ENCODE measurements at regions not wholly inside any gene's neighbourhood (a gene's known extent, or its start where the extent isn't known, plus 50 kb on each side); places are given as distances from the start of the nearest gene placed in this dataset.

DNA sequence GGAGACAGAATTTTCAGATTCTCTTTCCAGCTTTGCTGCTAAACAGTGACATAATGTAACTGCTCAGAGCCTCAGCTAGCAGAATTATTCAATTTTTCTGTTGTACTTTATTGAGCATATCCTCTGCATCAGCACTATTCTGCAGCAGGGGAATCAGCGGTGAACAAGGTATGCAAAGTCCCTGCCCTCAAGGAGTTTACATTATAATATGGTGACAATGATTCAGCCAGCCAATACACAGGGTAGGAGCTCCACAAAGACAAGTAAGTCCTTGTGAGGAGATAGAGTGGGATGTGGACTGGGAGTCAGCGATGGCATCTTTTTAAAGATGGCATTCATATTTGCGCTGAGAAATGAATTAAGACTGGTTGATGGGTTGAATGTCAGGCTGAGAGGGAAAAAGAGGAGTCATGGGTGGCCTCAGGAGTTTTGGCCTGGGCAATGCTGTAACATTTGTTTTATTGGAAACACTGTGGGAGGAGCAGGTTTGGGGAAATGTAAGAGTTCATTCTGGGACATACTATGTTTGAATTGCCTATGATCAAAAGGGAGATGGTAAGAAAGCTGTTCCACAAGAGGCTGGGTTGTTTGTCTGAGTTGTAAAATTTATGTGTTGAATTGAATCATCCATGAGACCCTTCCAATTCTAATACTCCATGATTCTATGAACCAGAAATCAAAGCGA is 194.5 kb downstream of the PLK2 start:
- no peak for DNase-seq (ENCODE audit: insufficient read length, low spot score)
- peak; percentile 50 for FAIRE-seq
- no peak for TF ChIP-seq POLR2A (IDR thresholded peaks at IDR 0.05; ENCODE audit: low read depth, low read length)

DNA sequence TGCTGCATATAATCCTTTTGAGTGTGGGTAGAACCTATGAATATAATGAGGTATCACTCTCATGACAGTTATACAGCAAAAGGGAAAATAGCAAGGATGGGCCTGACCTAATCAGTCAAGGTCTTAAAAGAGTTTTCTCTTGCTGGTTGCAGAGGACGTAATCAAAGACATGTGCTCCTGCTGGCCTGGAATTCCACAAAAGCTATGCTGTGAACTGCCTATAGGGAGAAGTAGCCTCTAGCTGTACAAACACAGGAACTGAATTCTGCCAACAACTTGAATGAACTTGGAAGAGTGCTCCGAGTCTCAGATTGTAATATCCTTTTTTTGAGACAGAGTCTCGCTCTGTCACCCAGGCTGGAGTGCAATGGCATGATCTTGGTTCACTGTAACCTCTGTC is 195.6 kb downstream of the PLK2 start:
- no peak for TF ChIP-seq POLR2A (IDR thresholded peaks at IDR 0.05; ENCODE audit: low read depth, low read length)
- FAIRE-seq (no peak), DNase-seq (ENCODE audit: insufficient read length, low spot score) (no peak)

DNA sequence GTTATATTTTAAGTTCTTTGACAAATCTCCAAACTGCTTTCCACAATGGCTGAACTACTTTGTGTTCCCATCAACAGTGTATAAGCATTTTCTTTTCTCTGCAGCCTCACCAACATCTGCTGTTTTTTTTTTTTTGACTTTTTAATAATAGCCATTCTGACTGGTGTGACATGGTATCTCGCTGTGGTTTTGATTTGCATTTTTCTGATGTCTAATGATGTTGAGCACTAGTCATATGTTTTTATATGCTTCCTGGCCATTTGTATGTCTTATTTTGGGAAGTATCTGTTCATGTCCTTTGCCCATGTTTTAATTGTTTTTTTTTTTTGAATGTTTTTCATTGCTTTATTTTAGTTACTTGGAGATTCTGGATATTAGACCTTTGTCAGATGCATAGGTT is 196.6 kb downstream of the PLK2 start:
- DNase-seq (ENCODE audit: insufficient read length, low spot score): no peak
- no peak for TF ChIP-seq POLR2A (IDR thresholded peaks at IDR 0.05; ENCODE audit: low read depth, low read length)
- no peak for FAIRE-seq

DNA sequence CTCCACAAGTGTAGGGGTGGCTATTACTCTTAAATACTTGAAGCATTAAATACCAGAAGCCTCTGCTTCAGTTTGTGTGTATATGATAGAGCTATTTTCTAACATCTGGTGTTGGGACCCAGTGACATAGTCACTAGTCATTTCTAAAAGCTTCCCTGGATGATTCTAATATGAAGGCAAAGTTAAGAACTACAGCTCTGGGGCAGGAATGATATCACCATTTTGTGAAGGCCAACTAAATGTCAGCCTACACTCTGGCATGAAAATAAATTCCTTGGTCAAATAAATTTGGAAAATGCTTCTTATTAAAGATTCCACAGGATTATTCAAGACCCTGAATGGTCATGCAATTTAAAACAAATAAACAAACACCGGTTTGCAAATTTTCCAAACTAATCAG is 197.7 kb downstream of the PLK2 start:
- FAIRE-seq: peak; percentile 67
- no peak for TF ChIP-seq POLR2A (IDR thresholded peaks at IDR 0.05; ENCODE audit: low read depth, low read length)
- DNase-seq (ENCODE audit: insufficient read length, low spot score): no peak

DNA sequence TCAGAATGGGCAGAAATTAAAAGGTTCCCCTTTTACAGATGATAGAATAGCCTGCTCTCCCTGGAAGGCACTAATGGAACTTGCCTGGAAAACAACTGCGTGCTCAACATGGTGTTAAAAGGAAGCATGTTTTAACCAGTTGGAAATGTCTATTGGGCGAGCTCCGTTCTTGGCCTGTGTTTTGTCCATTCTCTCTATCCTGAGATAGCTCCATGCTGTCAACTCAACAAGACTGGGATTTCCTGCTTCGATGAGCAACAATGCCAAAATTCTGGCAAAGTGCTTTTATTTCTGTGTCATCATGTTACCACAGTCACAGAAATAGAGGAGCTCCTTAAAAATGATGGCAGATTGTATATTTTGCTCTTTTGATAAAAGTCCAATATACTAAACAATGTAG is 198.3 kb downstream of the PLK2 start:
- DNase-seq (ENCODE audit: insufficient read length, low spot score): no peak

DNA sequence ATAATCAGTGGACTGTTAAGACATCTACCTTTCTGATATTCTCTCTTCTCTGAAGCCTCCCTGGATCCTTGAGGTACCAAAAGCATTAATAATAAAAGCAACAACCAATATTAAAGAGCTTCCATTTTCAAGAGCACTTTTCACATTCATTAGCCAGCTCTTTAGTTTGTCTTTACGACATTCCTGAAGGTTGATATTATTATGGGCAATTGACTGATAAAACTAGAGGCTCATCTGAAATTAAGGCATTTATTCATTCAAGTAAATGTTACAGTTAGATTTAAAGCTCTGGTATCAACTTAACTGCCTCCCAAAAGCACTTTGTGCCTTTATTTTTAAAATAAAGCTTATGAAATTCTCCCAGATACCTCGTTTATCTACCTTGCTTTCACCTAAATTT is 199.6 kb downstream of the PLK2 start:
- no peak for TF ChIP-seq POLR2A (IDR thresholded peaks at IDR 0.05; ENCODE audit: low read depth, low read length)
- DNase-seq (ENCODE audit: insufficient read length, low spot score) (no peak), FAIRE-seq (no peak)

More for the DNA sequence above, 198.3 kb downstream of the PLK2 start:
- no peak for TF ChIP-seq POLR2A (IDR thresholded peaks at IDR 0.05; ENCODE audit: low read depth, low read length)
- peak; percentile 89 for FAIRE-seq

DNA sequence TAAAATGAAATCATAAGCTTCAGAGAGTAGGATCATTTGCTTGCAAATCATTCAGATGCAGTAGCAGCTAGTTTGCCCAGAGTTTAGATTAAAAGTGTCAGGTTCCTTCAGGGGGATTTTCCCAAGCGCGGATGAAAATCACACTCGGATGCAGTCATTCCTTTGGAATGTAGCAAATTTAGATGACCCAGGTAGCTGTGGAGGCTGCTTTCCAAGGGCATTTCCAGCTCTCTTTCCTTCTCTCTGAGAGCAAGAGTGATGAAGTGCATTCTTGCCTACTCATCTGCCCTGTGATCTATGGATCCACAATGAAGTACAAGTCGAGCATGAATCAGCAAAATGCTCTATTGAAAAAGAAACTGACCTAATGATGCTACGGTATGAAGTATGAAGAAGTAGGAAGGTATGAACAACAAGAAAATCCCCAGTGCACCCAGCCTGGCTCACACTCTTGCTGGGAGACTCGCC is 200.2 kb downstream of the PLK2 start:
- DNase-seq (ENCODE audit: insufficient read length, low spot score) (peak; percentile 47), FAIRE-seq (peak; percentile 99)
- no peak for TF ChIP-seq POLR2A (IDR thresholded peaks at IDR 0.05; ENCODE audit: low read depth, low read length)

DNA sequence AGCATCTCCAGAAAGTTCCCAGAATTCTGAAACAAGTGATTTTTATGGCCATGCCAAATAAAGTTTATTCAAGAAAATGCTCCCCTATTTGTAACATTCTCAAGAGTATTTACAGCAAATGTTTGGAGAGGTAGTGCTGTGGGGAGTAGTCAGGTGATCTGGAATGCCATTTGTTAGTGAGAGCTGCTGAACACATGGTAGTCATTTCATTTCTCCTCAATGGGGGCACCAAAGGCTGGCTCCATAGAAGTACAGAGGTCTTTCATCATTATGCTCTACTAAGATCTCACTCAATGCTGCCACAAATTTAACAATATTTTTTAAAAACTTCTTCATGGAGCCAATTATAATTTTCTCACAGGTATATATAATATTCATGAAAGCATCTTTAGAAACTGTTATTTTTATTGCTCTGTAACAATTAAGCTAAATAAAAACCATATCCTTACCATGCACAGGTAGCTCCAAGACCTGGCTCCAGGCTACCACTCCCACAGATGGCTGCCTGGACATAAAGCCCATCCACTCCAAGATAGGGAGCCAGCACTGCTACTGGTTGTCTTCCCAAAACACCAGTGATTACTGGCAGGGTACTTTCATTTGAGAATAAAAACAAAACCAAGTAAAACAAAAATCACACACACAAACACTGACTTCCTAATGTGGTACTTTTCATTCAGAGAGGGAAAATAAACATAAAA is 200.8 kb downstream of the PLK2 start:
- no peak for TF ChIP-seq POLR2A (IDR thresholded peaks at IDR 0.05; ENCODE audit: low read depth, low read length)
- DNase-seq (ENCODE audit: insufficient read length, low spot score): no peak
- peak; percentile 57 for FAIRE-seq

DNA sequence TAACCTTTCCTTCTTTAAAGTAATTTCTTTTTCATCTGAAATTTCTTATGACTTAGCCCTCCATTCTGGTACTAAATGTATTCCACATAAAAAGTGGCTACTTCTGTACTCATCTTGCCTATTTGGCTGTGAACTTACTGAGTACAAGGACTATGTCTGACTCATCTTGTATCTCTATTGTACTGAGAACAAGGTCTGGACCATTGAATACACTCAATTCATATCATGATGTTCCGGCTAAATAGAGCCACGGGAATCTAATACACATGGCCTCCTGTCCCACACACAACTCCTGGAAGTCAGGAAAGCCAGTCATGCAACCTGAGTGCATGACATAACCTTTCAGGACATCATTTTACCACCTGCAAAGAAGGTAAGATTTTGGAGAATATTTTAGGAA is 203.9 kb downstream of the PLK2 start:
- FAIRE-seq: peak; percentile 27
- TF ChIP-seq POLR2A (IDR thresholded peaks at IDR 0.05; ENCODE audit: low read depth, low read length): no peak
- no peak for DNase-seq (ENCODE audit: insufficient read length, low spot score)

DNA sequence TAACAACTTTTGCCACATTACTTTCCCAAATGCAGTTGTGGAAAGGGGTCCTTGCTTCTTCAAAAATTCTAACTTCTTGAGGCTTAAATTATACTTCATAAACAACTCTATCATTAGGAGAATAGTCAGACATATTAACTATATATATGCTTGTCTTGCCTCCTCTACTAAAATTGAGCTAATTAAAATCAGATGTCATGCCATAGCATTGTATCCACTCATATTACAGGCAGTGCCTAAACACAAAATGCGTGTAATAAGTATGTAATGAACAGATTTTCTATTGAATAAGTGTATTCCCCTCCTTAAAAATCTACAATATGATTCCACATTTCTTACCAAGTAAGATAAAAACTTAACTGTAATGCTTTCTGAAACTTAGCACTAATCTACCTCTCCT is 204.5 kb downstream of the PLK2 start:
- no peak for TF ChIP-seq POLR2A (IDR thresholded peaks at IDR 0.05; ENCODE audit: low read depth, low read length)
- DNase-seq (ENCODE audit: insufficient read length, low spot score): no peak
- no peak for FAIRE-seq

DNA sequence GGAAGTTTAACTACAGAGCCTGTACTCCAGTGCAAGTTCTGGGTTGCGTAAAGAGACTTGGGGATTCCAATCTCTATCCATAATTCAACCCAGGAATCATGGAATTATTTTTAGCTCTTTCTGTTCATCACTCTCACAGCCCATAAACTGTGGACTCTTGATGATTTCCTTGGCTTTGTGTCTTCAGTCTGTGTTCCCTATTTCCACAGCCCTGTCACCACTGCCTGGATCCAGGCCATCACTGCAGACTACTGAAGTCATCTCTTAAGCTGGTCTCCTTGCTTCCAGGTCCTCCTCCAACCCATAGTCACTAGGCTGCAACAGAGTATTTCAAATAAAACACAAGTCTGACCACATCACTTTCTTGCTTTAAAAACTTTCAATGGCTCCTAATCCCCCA is 211.7 kb downstream of the PLK2 start:
- no peak for DNase-seq (ENCODE audit: insufficient read length, low spot score)
- no peak for FAIRE-seq
- TF ChIP-seq POLR2A (IDR thresholded peaks at IDR 0.05; ENCODE audit: low read depth, low read length): no peak

DNA sequence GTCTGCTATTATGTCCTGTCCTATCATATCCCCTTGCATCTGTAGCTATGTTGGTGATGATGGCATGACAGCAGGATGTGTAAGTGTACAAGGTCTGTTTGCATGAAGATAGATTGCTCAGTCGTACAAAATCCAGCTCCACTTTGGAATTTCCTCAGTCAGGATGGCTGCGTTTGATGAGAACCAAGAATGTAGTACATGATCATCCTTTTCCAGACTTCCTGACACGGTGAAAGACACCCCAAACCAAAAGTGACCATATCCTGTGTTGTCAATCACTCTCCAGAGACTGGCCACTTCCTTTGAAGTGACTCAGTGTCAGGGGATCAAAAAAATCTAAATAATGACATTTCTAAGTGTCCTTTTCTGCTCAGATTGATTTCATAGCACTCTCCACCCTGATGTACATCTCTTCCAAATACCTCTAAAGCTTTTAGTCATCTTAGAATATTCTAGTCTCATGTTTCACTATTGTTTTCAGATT is 213.4 kb downstream of the PLK2 start:
- no peak for DNase-seq (ENCODE audit: insufficient read length, low spot score)
- no peak for TF ChIP-seq POLR2A (IDR thresholded peaks at IDR 0.05; ENCODE audit: low read depth, low read length)
- FAIRE-seq: no peak

DNA sequence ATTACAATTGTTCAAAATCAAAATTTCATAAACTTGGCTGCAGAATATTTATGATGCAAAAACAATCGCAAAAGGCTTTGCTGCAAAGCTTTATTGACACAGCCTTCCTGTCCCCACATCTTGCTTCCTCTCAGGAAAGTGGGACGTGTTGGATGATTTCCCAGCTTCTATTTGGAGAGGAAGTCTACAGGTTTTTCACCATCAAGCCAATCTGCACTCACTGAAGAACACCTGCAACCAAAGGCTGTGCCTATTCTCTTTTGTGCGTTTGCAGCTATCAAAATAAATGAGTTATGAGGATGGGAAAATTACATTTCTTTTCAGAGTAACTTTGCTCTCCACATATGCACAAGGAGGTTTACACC is 214.4 kb downstream of the PLK2 start:
- FAIRE-seq: no peak

DNA sequence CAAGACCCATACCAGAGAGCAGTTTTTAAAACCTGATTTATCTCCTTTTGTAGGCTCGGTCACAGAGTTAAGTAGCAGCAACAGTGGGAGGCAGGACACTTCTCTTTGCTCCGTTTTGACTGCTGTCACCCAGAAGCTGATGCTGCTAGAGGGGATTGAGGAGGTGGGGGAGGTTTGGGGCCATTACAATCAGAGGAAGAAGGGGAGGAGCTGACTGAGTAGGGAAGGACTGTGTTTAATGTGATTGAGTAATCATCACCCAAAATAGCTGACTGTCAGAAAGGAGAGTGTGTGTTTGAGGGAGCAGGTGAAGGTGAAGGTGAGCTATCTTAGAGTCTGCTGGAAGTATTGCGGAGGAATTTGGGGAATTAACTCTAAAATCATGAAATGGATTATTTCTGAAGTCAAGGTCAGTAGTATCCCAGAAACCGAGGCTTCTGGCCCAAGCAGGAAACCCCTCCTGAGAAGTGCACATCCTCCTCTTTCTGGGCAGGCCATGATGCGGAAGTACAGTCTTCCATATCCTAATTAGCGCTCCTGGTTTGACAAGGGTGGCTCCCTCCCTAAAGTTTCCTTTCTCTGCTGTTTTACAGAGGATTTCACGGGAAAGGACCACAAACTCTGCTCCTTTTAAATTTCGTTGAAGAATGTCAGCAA is 214.9 kb downstream of the PLK2 start:
- no peak for TF ChIP-seq POLR2A (IDR thresholded peaks at IDR 0.05; ENCODE audit: low read depth, low read length)
- FAIRE-seq: no peak
- no peak for DNase-seq (ENCODE audit: insufficient read length, low spot score)

More for the DNA sequence above, 214.4 kb downstream of the PLK2 start:
- DNase-seq (ENCODE audit: insufficient read length, low spot score): no peak
- TF ChIP-seq POLR2A (IDR thresholded peaks at IDR 0.05; ENCODE audit: low read depth, low read length): no peak
